GM23338 (cell line): ENCODE measurements at regions not wholly inside any gene's neighbourhood (a gene's known extent, or its start where the extent isn't known, plus 50 kb on each side); places are given as distances from the start of the nearest gene placed in this dataset.

Experiments used
- ATAC-seq: fragments of 200-7000 bp; cut with Tn5 transposase; 3 replicates; pipeline ENCODE4 v1.9.1; 2020
- DNase-seq: peaks from one replicate; pipeline ENCODE4 v3.0.0-alpha.2; 2015; ENCODE audit warnings: low spot score
- H2AFZ ChIP-seq: fragments of 200-600 bp; sonication (generic); 2 replicates; pipeline ENCODE4 v1.8.0; 2016; ENCODE audit warnings: antibody characterized with exemption, mild to moderate bottlenecking, moderate library complexity
- H3F3A ChIP-seq: fragments of 200-600 bp; sonication (generic); replicated peaks from 2 replicates; pipeline ENCODE4 v1.8.0; 2017; ENCODE audit warnings: antibody characterized with exemption, mixed run types, low read depth
- H3K27ac ChIP-seq: fragments of 200-600 bp; sonication (generic); 2 replicates; pipeline ENCODE4 v1.6.1; 2016; ENCODE audit warnings: low read depth
- H3K27me3 ChIP-seq: fragments of 200-600 bp; sonication (generic); 2 replicates; pipeline ENCODE4 v1.8.0; 2016; ENCODE audit warnings: mild to moderate bottlenecking, mixed run types, moderate library complexity; ENCODE audit not compliant: insufficient read depth
- H3K36me3 ChIP-seq: fragments of 200-600 bp; sonication (generic); 2 replicates; pipeline ENCODE4 v1.8.0; 2016; ENCODE audit warnings: mild to moderate bottlenecking; ENCODE audit not compliant: insufficient read depth
- H3K4me1 ChIP-seq: fragments of 200-600 bp; sonication (generic); 2 replicates; pipeline ENCODE4 v1.8.0; 2016; ENCODE audit warnings: mild to moderate bottlenecking, moderate library complexity; ENCODE audit not compliant: insufficient read depth
- H3K4me2 ChIP-seq: fragments of 200-600 bp; sonication (generic); 2 replicates; pipeline ENCODE4 v1.7.1; 2017; ENCODE audit warnings: mixed run types
- H3K4me3 ChIP-seq: fragments of 200-600 bp; sonication (generic); 2 replicates; pipeline ENCODE4 v1.6.1; 2016; ENCODE audit warnings: mixed run types
- H3K79me2 ChIP-seq: fragments of 200-600 bp; sonication (generic); replicated peaks from 2 replicates; pipeline ENCODE4 v1.8.0; 2017; ENCODE audit warnings: mild to moderate bottlenecking; ENCODE audit not compliant: insufficient read depth
- H3K9me2 ChIP-seq: fragments of 200-600 bp; sonication (generic); 2 replicates; pipeline ENCODE4 v1.8.0; 2017; ENCODE audit not compliant: insufficient read depth
- H4K20me1 ChIP-seq: fragments of 200-600 bp; sonication (generic); replicated peaks from 2 replicates; pipeline ENCODE4 v1.8.0; 2017; ENCODE audit warnings: mild to moderate bottlenecking; ENCODE audit not compliant: insufficient read depth
- H3K27ac Mint-ChIP-seq: 2 replicates; pipeline ENCODE4 v1.8.0; 2020; ENCODE audit warnings: inconsistent platforms, mild to moderate bottlenecking, moderate library complexity, mixed read lengths
- H3K27me3 Mint-ChIP-seq: 3 replicates; pipeline ENCODE4 v1.8.0; 2022; ENCODE audit warnings: low read depth, mild to moderate bottlenecking, moderate library complexity, mixed read lengths, inconsistent platforms; ENCODE audit not compliant: insufficient read depth, poor library complexity
- H3K36me3 Mint-ChIP-seq: 3 replicates; pipeline ENCODE4 v1.8.0; 2021; ENCODE audit warnings: low read depth, mild to moderate bottlenecking, inconsistent platforms, moderate library complexity, mixed read lengths
- H3K4me1 Mint-ChIP-seq: 3 replicates; pipeline ENCODE4 v1.8.0; 2020; ENCODE audit warnings: mild to moderate bottlenecking, inconsistent platforms, mixed read lengths
- H3K4me3 Mint-ChIP-seq: 3 replicates; pipeline ENCODE4 v1.8.0; 2021; ENCODE audit warnings: moderate library complexity, mild to moderate bottlenecking, inconsistent platforms, mixed read lengths
- H3K9me3 Mint-ChIP-seq: 3 replicates; pipeline ENCODE4 v1.8.0; 2020; ENCODE audit warnings: moderate library complexity, mild to moderate bottlenecking, inconsistent platforms, mixed read lengths
- JUNB ChIP-seq: IDR thresholded peaks from one replicate; pipeline ENCODE4 v1.6.1; 2016; ENCODE audit warnings: antibody characterized with exemption; ENCODE audit not compliant: unreplicated experiment
- NANOG ChIP-seq: IDR thresholded peaks from 2 replicates; pipeline ENCODE4 v1.6.1; 2016; ENCODE audit warnings: antibody characterized with exemption, borderline replicate concordance
- POLR2AphosphoS5 ChIP-seq: IDR thresholded peaks from 2 replicates; pipeline ENCODE4 v1.6.1; 2016; ENCODE audit warnings: antibody characterized with exemption, low read depth
- ZNF331 ChIP-seq: fragments of 250-450 bp; sonication (Bioruptor Pico); IDR thresholded peaks from 2 replicates; pipeline ENCODE4 v1.5.0; 2020; ENCODE audit warnings: low read depth, mild to moderate bottlenecking, moderate library complexity
- ZNF462 ChIP-seq: fragments of 250-450 bp; sonication (Bioruptor Pico); IDR thresholded peaks from 2 replicates; pipeline ENCODE4 v1.5.0; 2020; ENCODE audit warnings: mild to moderate bottlenecking, moderate library complexity
- TF ChIP-seq, protein P1 (sequence below), 2 experiments: fragments of 200-600 bp in 1 of 2; sonication (generic) in 1 of 2; conservative IDR thresholded peaks; 2 replicates each; pipeline versions ENCODE4 v1.5.1 to v1.6.1; 2016 to 2017; ENCODE audit warnings: antibody characterized with exemption in 2 of 2, low read depth in 2 of 2, mild to moderate bottlenecking in 2 of 2, moderate library complexity in 1 of 2

DNA sequence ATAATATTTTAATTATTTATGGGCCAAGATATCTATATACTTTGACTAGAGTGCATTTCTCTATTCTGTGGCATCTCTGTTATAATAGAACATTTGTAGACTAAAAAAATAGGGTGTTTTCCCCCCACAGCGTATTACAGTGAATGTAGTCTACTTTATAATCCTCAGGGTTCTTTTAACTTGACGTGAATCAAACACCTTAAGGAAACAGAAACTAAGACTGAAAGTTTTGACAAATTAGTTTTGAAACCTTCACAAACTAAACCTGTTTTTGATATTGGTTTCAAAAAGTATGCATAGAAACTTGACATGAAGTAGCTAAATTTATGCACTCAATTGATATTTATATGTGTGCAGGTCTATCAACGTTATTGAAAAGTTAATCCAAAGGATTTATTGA lies 1963.1 kb upstream of the TENM3 start (continued):
- TF ChIP-seq, protein P1, sequence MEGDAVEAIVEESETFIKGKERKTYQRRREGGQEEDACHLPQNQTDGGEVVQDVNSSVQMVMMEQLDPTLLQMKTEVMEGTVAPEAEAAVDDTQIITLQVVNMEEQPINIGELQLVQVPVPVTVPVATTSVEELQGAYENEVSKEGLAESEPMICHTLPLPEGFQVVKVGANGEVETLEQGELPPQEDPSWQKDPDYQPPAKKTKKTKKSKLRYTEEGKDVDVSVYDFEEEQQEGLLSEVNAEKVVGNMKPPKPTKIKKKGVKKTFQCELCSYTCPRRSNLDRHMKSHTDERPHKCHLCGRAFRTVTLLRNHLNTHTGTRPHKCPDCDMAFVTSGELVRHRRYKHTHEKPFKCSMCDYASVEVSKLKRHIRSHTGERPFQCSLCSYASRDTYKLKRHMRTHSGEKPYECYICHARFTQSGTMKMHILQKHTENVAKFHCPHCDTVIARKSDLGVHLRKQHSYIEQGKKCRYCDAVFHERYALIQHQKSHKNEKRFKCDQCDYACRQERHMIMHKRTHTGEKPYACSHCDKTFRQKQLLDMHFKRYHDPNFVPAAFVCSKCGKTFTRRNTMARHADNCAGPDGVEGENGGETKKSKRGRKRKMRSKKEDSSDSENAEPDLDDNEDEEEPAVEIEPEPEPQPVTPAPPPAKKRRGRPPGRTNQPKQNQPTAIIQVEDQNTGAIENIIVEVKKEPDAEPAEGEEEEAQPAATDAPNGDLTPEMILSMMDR (conservative IDR thresholded peaks at IDR 0.05; ENCODE audit: low read depth in 2 of 2): no peak
- no peak for TF ChIP-seq ZNF462
- TF ChIP-seq ZNF331 (CRISPR knock-in tag): no peak
- TF ChIP-seq NANOG: no peak
- no peak for TF ChIP-seq POLR2AphosphoS5
- TF ChIP-seq JUNB: no peak

GRCh38 chr4:180280726-180281297 lies 1962.4 kb upstream of the TENM3 start:
- no peaks in the 10 kb centered on the region for H3K9me3 Mint-ChIP-seq
- Histone ChIP-seq H3K27ac (no peak overlapping the region), H2AFZ (no peak overlapping the region), H3F3A (no peaks in the 10 kb centered on the region), H3K4me3 (no peak overlapping the region), H3K4me2 (no peak overlapping the region), H3K9me2 (no peaks in the 10 kb centered on the region; the same call in 1 of the 2 replicates), H3K79me2 (no peaks in the 10 kb centered on the region), H4K20me1 (no peaks in the 10 kb centered on the region), H3K4me1 (no peaks in the 10 kb centered on the region), H3K27me3 (no peaks in the 10 kb centered on the region), H3K36me3 (no peaks in the 10 kb centered on the region)
- H3K27ac Mint-ChIP-seq: no peak overlapping the region
- H3K4me1 Mint-ChIP-seq: peaks cover 3% of the 10 kb centered on the region; the same call in 1 of the 3 replicates
- no peaks in the 10 kb centered on the region for H3K36me3 Mint-ChIP-seq
- ATAC-seq: no peak
- no peaks in the 10 kb centered on the region for H3K27me3 Mint-ChIP-seq
- H3K4me3 Mint-ChIP-seq: no peak overlapping the region
- no peak for DNase-seq
- TF ChIP-seq POLR2AphosphoS5 (no peak), ZNF462 (no peak)
